ENCODE measurements at regions not wholly inside any gene's neighbourhood (a gene's known extent, or its start where the extent isn't known, plus 50 kb on each side); places are given as distances from the start of the nearest gene placed in this dataset.

DNA sequence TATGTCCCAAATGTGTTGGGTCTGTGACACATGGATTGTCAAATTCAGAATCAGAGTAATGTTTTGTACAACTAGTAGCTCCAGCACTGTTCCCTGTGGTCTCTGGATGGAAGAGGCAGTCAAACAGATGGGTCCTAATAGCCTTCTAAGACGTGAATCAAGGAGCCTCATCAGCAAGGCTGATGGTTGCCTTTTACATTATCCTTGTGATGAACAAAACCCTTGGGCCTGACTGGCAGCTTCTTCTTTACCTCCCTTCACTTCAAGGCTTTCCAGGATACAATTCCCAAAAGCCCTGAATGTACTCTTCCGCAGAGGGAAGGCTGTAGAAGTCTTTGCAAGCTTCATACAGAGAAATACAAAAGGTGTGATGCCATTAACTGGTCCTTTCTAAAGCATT is 633.3 kb downstream of the USP25 start:
- Histone ChIP-seq H3K27me3 (ENCODE audit: insufficient read depth, low read length) (no peaks in the 10 kb centered on the region), H4K20me1 (ENCODE audit: insufficient read depth, low read length) (no peaks in the 10 kb centered on the region), H3K79me2 (ENCODE audit: insufficient read depth, low read length) (no peaks in the 10 kb centered on the region), H3K4me3 (ENCODE audit: insufficient read depth, low read length) (no peak overlapping the region), H3K27ac (ENCODE audit: low read depth, low read length) (no peak overlapping the region), H2AFZ (ENCODE audit: low read length) (no peak overlapping the region), H3K36me3 (ENCODE audit: insufficient read depth, low read length) (no peaks in the 10 kb centered on the region), H3K4me1 (ENCODE audit: insufficient read depth, low read length) (no peaks in the 10 kb centered on the region), H3K4me2 (ENCODE audit: insufficient read depth, low read length) (no peak overlapping the region), H3K9me3 (ENCODE audit: low read depth, low read length) (no peaks in the 10 kb centered on the region)
- TF ChIP-seq, protein P1, sequence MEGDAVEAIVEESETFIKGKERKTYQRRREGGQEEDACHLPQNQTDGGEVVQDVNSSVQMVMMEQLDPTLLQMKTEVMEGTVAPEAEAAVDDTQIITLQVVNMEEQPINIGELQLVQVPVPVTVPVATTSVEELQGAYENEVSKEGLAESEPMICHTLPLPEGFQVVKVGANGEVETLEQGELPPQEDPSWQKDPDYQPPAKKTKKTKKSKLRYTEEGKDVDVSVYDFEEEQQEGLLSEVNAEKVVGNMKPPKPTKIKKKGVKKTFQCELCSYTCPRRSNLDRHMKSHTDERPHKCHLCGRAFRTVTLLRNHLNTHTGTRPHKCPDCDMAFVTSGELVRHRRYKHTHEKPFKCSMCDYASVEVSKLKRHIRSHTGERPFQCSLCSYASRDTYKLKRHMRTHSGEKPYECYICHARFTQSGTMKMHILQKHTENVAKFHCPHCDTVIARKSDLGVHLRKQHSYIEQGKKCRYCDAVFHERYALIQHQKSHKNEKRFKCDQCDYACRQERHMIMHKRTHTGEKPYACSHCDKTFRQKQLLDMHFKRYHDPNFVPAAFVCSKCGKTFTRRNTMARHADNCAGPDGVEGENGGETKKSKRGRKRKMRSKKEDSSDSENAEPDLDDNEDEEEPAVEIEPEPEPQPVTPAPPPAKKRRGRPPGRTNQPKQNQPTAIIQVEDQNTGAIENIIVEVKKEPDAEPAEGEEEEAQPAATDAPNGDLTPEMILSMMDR (IDR thresholded peaks at IDR 0.05; ENCODE audit: extremely low read depth, low read depth, low read length): no peak
- DNase-seq (ENCODE audit: insufficient read length, low spot score, missing footprints): no peak

DNA sequence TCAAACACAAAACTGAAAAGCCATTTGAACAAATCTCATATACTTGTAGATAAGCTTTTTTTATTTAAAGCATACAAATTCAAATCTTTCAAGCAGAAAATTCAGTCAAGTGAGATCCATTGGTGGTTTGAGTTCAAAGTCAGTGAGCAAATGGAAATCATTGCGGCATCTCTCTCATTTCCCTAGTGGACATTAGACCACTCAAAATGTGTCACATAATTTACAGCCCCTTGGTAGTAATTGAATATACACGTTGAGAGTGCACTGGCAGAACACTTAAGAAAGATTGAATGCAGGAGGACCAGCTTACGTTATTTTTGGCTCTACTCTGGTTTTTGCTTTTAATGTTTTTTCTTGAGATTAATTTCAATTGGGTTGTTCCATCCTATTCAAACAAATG is 633.7 kb downstream of the USP25 start:
- TF ChIP-seq, protein P1 (IDR thresholded peaks at IDR 0.05; ENCODE audit: extremely low read depth, low read depth, low read length): no peak
- Histone ChIP-seq H3K4me2 (ENCODE audit: insufficient read depth, low read length) (no peak overlapping the region), H3K27me3 (ENCODE audit: insufficient read depth, low read length) (no peaks in the 10 kb centered on the region), H3K79me2 (ENCODE audit: insufficient read depth, low read length) (no peaks in the 10 kb centered on the region), H3K4me3 (ENCODE audit: insufficient read depth, low read length) (no peak overlapping the region), H3K4me1 (ENCODE audit: insufficient read depth, low read length) (no peaks in the 10 kb centered on the region), H3K36me3 (ENCODE audit: insufficient read depth, low read length) (no peaks in the 10 kb centered on the region), H4K20me1 (ENCODE audit: insufficient read depth, low read length) (no peaks in the 10 kb centered on the region), H2AFZ (ENCODE audit: low read length) (no peak overlapping the region), H3K9me3 (ENCODE audit: low read depth, low read length) (no peaks in the 10 kb centered on the region), H3K27ac (ENCODE audit: low read depth, low read length) (no peak overlapping the region)
- no peak for DNase-seq (ENCODE audit: insufficient read length, low spot score, missing footprints)

DNA sequence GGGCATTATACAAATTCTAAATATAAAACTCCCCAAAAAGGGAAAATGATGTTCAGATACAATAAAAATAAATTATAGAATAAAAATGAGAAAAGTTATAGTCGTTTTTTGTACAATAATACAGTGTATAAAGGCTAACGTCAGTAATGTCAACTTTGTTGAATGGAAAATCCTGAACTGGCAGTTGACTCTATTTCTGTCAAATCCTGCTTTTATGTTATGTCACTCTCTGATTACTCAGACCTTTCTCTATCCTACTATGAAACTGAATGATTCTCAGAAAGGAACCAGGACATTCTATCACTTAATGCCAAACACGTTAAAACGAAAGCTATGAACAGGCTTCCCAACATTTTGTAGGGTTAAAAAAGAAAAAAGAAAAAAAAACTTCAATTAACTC is 636.4 kb downstream of the USP25 start:
- no peak for DNase-seq (ENCODE audit: insufficient read length, low spot score, missing footprints)
- H3K36me3 ChIP-seq (ENCODE audit: insufficient read depth, low read length): no peaks in the 10 kb centered on the region
- H4K20me1 ChIP-seq (ENCODE audit: insufficient read depth, low read length): no peaks in the 10 kb centered on the region
- no peak overlapping the region for H3K4me2 ChIP-seq (ENCODE audit: insufficient read depth, low read length)
- TF ChIP-seq, protein P1 (IDR thresholded peaks at IDR 0.05; ENCODE audit: extremely low read depth, low read depth, low read length): no peak
- H3K79me2 ChIP-seq (ENCODE audit: insufficient read depth, low read length): no peaks in the 10 kb centered on the region
- no peaks in the 10 kb centered on the region for H3K27me3 ChIP-seq (ENCODE audit: insufficient read depth, low read length)
- no peak overlapping the region for H3K4me3 ChIP-seq (ENCODE audit: insufficient read depth, low read length)
- H3K9me3 ChIP-seq (ENCODE audit: low read depth, low read length): no peaks in the 10 kb centered on the region
- H3K27ac ChIP-seq (ENCODE audit: low read depth, low read length): no peak overlapping the region
- no peak overlapping the region for H2AFZ ChIP-seq (ENCODE audit: low read length)
- no peaks in the 10 kb centered on the region for H3K4me1 ChIP-seq (ENCODE audit: insufficient read depth, low read length)

DNA sequence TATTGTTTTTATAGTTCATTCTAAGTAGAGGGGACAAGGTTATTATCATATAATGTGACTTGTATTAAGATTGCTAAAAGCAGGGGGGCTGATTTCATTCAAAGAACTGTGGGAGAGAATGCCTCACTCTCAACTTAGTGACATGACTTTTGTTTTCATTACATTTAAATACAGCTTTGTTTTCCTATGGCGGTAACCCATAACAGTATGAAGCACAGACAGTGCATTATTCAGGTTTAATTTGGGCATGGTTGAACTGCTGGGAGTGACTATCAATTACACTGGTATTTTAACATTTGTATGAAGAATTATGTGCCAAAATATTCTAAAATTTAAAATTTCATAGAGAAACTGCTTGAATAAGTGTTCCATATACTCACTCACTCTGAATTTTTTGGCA is 637.3 kb downstream of the USP25 start:
- Histone ChIP-seq H3K9me3 (ENCODE audit: low read depth, low read length) (no peaks in the 10 kb centered on the region), H3K27me3 (ENCODE audit: insufficient read depth, low read length) (no peaks in the 10 kb centered on the region), H3K4me1 (ENCODE audit: insufficient read depth, low read length) (no peaks in the 10 kb centered on the region), H3K36me3 (ENCODE audit: insufficient read depth, low read length) (no peaks in the 10 kb centered on the region), H3K4me2 (ENCODE audit: insufficient read depth, low read length) (no peak overlapping the region), H2AFZ (ENCODE audit: low read length) (no peak overlapping the region), H3K4me3 (ENCODE audit: insufficient read depth, low read length) (no peak overlapping the region), H3K27ac (ENCODE audit: low read depth, low read length) (no peak overlapping the region), H3K79me2 (ENCODE audit: insufficient read depth, low read length) (no peaks in the 10 kb centered on the region), H4K20me1 (ENCODE audit: insufficient read depth, low read length) (no peaks in the 10 kb centered on the region)
- DNase-seq (ENCODE audit: insufficient read length, low spot score, missing footprints): peak; percentile 29
- TF ChIP-seq, protein P1 (IDR thresholded peaks at IDR 0.05; ENCODE audit: extremely low read depth, low read depth, low read length): no peak
